Progenitor cell of endocrine pancreas (in vitro differentiated cells): ENCODE measurements at regions not wholly inside any gene's neighbourhood (a gene's known extent, or its start where the extent isn't known, plus 50 kb on each side); places are given as distances from the start of the nearest gene placed in this dataset.

Experiments used
- DNase-seq: peaks from one replicate; pipeline ENCODE4 v3.0.0; 2021; ENCODE audit warnings: low spot score; ENCODE audit not compliant: unreplicated experiment
- H3K27ac Mint-ChIP-seq: 2 replicates; pipeline ENCODE4 v1.8.0; 2021; ENCODE audit warnings: mild to moderate bottlenecking, moderate library complexity, mixed read lengths
- H3K27me3 Mint-ChIP-seq: 2 replicates; pipeline ENCODE4 v1.8.0; 2021; ENCODE audit warnings: mixed read lengths
- H3K36me3 Mint-ChIP-seq: 2 replicates; pipeline ENCODE4 v1.8.0; 2022; ENCODE audit warnings: mixed read lengths; ENCODE audit not compliant: insufficient read depth
- H3K4me1 Mint-ChIP-seq: 2 replicates; pipeline ENCODE4 v1.8.0; 2021; ENCODE audit warnings: low read depth, mixed read lengths
- H3K4me3 Mint-ChIP-seq: 2 replicates; pipeline ENCODE4 v1.8.0; 2021; ENCODE audit warnings: low read depth, mild to moderate bottlenecking, moderate library complexity, mixed read lengths
- H3K9me3 Mint-ChIP-seq: 2 replicates; pipeline ENCODE4 v1.8.0; 2021; ENCODE audit warnings: low read depth, mixed read lengths
- CTCF ChIP-seq: fragments of 200-600 bp; sonication (generic); IDR thresholded peaks from one replicate; pipeline ENCODE4 v1.5.0; 2021; ENCODE audit warnings: antibody characterized with exemption, mild to moderate bottlenecking; ENCODE audit not compliant: unreplicated experiment

- H3K36me3 Mint-ChIP-seq = no peaks in the 10 kb centered on the region
- peaks cover 1% of the 10 kb centered on the region for H3K27me3 Mint-ChIP-seq
- no peak overlapping the region for H3K27ac Mint-ChIP-seq
- TF ChIP-seq CTCF = no peak
- DNase-seq = no peak
- peaks cover 4% of the 10 kb centered on the region for H3K4me1 Mint-ChIP-seq
- H3K4me3 Mint-ChIP-seq = no peak overlapping the region
- no peaks in the 10 kb centered on the region for H3K9me3 Mint-ChIP-seq
Observed at GRCh38 chr2:84209941-84210340, 249.1 kb downstream of the SUCLG1 start.

- no peak overlapping the region for H3K4me3 Mint-ChIP-seq
- peaks cover under 1% of the 10 kb centered on the region for H3K9me3 Mint-ChIP-seq
- H3K4me1 Mint-ChIP-seq = no peaks in the 10 kb centered on the region
- DNase-seq = no peak
- no peaks in the 10 kb centered on the region for H3K36me3 Mint-ChIP-seq
- H3K27me3 Mint-ChIP-seq = no peaks in the 10 kb centered on the region
- no peak overlapping the region for H3K27ac Mint-ChIP-seq
- no peak for TF ChIP-seq CTCF
Observed at GRCh38 chr2:84204995-84205394, 254.1 kb downstream of the SUCLG1 start.

- Mint-ChIP-seq H3K27ac (no peak overlapping the region), H3K4me3 (no peak overlapping the region), H3K4me1 (no peaks in the 10 kb centered on the region), H3K9me3 (peaks cover 2% of the 10 kb centered on the region), H3K27me3 (no peaks in the 10 kb centered on the region), H3K36me3 (no peaks in the 10 kb centered on the region)
- DNase-seq = no peak
- TF ChIP-seq CTCF = no peak
Observed at GRCh38 chr2:84202166-84202565, 256.9 kb downstream of the SUCLG1 start.

- H3K36me3 Mint-ChIP-seq = no peaks in the 10 kb centered on the region
- peaks cover 2% of the 10 kb centered on the region for H3K9me3 Mint-ChIP-seq
- no peak for DNase-seq
- no peak overlapping the region for H3K27ac Mint-ChIP-seq
- no peak for TF ChIP-seq CTCF
- H3K27me3 Mint-ChIP-seq = no peaks in the 10 kb centered on the region
- H3K4me3 Mint-ChIP-seq = no peak overlapping the region
- no peaks in the 10 kb centered on the region for H3K4me1 Mint-ChIP-seq
Observed at GRCh38 chr2:84201158-84201557, 257.9 kb downstream of the SUCLG1 start.

- H3K27ac Mint-ChIP-seq = no peak overlapping the region
- no peaks in the 10 kb centered on the region for H3K4me1 Mint-ChIP-seq
- H3K36me3 Mint-ChIP-seq = no peaks in the 10 kb centered on the region
- no peak for TF ChIP-seq CTCF
- H3K4me3 Mint-ChIP-seq = no peak overlapping the region
- DNase-seq = no peak
- no peaks in the 10 kb centered on the region for H3K27me3 Mint-ChIP-seq
- H3K9me3 Mint-ChIP-seq = peaks cover 2% of the 10 kb centered on the region
Observed at GRCh38 chr2:84197901-84198300, 261.2 kb downstream of the SUCLG1 start.
